GM21723 (cell line): ENCODE measurements at regions not wholly inside any gene's neighbourhood (a gene's known extent, or its start where the extent isn't known, plus 50 kb on each side); places are given as distances from the start of the nearest gene placed in this dataset.

Experiments
- ATAC-seq: cut with Tn5 transposase; IDR thresholded peaks from one replicate; pipeline ENCODE4 v1.9.1; 2021; ENCODE audit warnings: mild to moderate bottlenecking, moderate library complexity; ENCODE audit not compliant: unreplicated experiment

DNA sequence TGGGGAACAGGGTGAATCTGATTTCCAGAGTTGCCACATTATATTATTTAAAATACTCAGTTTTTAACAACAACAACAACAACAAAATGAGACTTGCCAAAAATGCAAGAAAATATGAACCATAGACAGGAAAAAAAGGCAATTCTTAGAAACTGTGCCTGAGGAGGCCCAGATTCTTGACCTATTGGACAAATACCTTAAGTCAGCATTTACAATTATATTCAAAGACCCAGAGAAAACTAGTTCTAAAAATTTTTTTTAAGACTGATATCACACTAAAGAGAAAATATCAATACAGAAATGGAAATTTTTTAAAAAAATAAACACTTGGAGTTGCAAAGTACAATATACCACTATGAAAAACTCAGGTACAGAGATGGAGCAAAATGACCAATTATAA is 152.8 kb upstream of the LYPLAL1 start:
- no peak for ATAC-seq

DNA sequence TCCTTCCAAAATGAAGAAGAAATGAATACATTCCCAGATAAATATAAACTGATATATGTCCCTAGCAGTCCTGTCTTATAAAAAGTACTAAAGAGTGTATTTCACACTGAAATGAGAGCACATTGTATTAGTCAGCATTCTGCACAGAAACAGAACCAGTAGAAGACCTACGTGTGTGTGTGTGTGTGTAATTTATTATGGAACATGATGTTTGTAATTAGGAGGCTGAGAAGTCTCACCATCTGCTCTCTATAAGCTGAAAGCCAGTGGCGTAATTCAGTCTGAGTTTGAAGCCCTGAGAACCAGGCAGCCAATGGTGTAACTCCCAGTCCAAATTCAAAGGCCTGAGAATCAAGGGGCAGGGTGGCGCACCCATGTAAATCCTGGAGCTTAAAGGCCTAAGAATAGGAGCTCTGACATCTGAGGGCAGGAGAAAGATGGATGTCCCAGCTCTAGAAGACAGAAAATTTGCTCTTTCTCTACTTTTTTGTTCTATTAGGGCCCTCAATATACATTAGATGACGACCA is 146.5 kb upstream of the LYPLAL1 start:
- ATAC-seq: no peak

DNA sequence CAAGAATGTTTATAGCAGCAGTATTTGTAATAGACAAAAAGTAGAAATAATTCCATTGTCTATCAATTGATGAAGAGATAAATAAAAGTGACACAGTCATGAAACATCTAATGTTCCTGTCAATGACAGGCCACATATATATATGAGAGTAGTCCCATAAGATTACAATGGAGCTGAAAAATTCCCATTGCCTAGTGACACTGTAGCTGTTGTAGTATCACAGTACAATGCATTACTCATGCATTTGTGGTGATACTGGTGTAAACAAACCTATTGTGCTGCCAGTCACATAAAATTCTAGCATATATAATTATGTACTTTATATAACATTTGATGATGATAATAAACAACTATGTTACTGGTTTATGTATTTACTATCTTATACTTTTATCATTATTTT is 141.9 kb upstream of the LYPLAL1 start:
- ATAC-seq: no peak

DNA sequence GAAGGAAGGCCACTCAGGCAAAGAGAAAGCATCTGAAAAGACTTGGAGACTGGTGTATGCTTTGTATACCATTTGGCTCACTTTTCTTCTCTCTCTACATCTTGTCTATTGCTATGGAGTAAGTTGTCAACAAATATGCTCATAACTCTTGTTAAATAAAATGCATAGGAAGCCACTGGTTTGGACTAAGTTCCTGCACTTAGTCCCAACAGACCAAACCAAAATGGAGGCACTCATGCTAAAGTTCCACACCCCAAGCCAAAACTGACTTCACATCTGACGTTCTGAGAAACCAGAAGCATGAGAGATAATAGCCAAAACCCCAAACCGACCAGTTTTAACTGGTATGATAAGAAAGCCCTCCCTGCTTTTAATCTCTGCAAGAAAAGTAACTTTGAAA is 135.3 kb upstream of the LYPLAL1 start:
- no peak for ATAC-seq

DNA sequence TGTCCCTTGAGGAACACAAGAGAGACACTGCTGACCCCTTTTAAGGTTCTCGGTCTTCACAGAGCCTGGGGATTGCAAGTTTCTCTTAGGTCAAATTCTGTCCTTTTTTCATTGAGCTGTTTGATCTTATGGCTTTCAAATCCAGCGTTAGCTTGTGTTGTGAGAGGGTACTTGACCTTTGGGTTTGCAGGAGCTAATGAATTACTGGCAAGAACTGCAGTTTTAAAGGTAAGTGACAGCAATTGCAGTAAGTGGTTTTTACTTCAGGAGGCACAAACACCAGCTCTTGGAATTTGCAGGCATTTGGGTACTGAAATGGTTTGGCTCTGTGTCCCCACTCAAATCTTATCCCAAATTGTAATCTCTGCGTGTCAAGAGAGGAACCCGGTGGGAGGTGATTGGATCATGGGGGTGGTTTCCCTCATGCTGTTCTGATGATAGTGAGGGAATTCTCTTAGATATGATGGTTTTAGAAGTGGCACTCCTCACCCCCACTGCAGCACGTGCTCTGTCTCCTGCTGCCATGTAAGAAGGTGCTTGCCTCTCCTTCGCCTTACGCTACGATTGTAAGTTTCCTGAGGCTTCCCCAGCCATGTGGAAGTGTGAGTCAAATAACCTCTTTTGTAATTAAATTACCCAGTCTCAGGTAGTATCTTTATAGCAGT is 134.5 kb upstream of the LYPLAL1 start:
- ATAC-seq: no peak

DNA sequence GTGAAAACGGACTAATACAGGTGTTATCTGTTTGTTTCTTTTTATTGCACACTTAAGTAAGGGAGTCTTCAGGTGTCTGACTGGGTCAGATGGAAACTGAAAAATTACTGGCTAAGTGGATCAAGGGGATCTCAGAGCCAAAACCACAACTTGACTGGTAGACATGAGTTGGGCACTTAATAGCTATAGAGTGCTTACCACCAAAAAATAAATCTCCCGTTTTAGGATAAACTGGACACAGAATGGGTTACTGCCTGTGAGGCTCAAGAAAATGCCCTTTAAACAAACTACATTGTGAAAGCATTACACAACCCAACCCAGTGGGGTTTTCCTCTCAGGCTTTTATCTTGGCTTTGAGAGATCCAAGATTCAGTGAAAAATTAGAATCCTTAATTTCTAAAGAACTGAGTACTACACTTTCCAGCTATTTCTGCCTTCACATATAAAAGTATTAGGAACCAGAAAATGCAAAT is 134.0 kb upstream of the LYPLAL1 start:
- no peak for ATAC-seq

DNA sequence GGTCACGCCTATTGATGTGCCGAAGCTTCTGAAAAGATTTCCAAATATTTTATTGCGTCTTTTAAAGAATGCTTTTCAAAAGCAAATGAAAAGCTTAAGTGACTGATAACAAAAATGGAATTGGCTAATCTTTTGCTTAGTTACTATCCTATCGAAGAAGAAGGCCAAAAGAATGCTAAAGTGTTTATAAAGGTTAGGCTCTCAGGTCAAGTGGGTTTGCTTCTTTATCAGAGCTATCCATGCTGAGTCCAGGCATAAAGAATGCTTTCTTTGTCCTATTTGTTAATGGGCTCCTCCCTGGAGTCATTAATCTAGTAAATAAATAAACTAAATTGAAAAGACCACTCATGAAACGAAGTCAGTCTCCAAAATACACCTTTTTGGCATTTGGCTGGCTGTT is 133.4 kb upstream of the LYPLAL1 start:
- no peak for ATAC-seq

DNA sequence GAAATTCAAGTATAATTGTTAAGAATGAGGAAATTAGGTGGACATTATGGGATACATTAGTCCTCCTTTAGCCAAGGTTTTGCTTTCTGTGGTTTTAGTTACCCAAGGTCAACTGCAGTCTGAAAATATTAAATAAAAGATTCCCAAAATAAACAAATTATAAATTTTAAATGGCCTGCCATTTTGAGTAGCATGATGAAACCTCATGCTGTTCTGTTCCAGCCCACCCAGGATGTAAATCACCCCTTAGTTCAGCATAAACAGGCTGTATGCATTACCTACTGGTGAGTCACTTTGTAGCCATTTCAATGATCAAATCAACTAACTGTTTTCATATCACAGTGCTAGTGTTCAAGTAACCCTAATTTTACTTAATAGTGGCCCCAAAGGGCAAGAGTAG is 132.5 kb upstream of the LYPLAL1 start:
- ATAC-seq: no peak

DNA sequence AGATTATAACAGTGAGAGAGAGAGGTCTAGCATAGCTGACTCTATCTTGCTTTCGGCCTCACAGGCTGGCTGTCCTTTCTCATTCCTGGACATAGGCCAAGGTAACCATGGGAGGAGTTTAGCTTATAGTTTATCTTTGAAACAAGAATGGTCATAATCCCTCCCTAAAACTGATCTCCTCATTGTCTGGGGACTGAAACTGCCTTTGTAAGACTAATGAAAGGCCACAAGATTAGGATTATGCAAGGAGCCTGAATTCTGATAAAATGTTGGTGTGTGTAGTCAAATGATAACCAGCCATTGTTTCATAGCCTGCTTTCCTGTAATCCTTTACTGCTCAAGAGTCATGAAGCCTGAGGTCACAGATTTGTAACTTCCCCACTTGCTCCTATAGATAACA is 131.9 kb upstream of the LYPLAL1 start:
- no peak for ATAC-seq

DNA sequence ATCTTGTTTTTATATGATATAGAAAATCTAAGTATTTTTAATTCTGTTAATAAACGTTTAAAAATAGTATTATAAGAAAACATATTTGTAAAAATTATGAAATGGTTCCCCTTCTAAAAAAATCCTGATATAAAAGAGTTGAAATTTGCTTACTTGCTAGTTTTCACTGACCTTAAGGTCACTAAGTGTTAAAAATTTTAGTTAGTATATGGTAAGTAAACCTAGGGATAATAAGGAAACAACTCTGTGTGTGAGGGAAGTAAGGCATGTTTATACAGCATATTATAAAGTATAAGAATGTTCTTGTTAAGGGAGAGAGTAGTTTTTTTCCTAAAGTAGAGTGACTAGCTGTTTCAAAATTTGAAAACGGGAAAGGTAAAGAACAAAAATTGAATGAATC is 130.9 kb upstream of the LYPLAL1 start:
- ATAC-seq: no peak

DNA sequence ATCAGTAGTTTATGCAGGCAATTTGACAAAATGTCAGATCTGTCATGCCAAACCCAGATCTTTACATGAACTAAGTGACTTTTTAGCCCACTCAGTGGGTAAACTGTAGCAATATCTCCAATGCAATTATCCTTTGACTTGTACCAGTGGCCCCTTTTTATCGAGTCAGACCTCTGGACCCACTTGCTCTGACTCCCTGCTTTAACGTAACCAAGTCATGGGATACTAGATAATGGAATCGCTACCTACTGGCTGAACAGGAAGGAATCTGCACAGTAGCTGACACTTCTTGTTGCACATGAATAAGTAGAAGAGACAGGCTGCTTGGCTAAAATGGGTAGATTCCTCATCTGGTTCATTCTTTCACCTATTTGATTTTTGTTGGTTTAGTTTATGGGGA is 128.4 kb upstream of the LYPLAL1 start:
- ATAC-seq: no peak

DNA sequence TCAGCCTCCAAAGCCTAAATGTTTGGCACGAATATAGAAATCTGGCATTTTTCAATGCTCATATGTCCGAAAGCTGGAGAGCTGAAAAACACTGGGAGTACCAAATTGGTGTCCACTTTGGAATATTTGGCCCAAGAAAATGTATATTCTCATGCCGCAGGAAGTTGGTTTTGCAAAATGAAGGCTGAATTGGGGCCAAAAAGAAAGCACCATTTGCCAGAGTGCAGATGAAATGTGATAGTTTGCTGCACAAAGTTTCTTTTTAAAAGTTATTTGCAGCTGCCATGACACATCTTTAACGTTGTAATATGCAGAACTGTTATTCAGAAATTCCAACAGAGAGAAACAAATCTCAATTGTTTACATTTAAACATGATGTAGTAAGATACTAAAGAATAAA is 124.2 kb upstream of the LYPLAL1 start:
- ATAC-seq: no peak

DNA sequence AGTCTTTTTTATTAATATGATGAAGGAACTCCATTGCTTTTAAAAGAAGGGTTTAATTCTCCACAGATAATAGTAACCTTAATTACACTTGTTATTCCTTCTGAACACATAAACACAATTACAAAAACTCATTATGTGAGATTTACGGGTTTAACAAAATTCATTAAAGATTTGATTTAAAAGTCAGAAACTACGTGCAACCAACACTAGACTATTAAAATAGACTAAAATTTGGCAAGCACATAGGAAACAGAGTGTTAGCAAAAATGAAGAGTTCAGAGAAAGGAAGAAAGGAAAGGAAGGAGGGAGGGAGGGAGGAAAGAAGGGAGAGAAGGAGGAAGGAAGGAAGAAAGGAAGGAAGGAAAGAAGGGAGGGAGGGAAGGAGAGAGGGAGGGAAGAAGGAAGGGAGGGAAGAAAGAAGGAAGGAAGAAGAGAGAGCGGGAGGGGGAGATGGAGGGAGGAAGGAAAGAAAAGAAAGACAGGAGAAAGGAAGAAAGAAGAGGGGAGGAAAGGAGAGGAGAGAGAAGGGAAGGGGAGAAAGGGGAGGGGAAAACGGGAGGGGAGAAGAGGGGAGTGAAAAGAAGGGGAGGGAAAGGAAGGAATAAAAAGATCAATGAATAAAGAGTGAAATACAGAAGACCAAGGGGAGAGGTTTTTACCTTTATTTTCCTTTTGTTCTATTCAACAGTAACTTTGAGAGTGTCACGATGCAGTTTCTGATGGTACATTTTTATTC is 123.4 kb upstream of the LYPLAL1 start:
- no peak for ATAC-seq

DNA sequence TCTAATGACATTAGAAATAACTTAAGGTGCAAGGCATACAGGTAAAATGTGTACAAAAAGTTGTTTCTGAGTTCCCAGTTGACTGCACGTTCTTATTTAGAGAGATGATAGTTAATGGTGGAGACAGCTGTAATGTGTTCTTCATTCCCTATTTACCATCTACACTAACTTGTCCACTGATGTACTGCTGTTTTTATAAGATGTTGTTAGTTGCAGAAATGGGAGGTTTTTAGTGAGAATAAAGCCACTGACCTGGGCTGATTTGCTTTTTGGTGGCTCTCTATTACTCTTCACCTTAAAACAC is 122.9 kb upstream of the LYPLAL1 start:
- ATAC-seq: no peak

DNA sequence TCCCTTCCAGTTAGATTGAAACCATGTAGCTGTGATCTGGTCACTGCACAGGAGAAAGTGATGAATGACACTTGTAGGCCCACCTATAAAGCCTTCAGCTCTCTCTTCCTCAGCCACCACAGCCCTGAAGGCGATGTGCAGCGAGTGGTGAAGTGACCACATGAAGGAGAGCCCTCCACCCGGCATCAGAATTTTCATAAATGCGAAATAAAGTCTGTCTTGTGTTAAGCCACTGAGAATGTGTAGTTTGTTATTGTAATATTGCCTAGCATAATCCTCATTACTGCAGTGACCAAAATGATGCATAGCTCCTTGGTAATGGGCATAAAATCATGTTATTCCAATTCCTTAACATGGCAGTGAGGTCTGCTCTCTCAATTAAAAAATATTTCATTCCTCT is 122.1 kb upstream of the LYPLAL1 start:
- ATAC-seq: no peak

DNA sequence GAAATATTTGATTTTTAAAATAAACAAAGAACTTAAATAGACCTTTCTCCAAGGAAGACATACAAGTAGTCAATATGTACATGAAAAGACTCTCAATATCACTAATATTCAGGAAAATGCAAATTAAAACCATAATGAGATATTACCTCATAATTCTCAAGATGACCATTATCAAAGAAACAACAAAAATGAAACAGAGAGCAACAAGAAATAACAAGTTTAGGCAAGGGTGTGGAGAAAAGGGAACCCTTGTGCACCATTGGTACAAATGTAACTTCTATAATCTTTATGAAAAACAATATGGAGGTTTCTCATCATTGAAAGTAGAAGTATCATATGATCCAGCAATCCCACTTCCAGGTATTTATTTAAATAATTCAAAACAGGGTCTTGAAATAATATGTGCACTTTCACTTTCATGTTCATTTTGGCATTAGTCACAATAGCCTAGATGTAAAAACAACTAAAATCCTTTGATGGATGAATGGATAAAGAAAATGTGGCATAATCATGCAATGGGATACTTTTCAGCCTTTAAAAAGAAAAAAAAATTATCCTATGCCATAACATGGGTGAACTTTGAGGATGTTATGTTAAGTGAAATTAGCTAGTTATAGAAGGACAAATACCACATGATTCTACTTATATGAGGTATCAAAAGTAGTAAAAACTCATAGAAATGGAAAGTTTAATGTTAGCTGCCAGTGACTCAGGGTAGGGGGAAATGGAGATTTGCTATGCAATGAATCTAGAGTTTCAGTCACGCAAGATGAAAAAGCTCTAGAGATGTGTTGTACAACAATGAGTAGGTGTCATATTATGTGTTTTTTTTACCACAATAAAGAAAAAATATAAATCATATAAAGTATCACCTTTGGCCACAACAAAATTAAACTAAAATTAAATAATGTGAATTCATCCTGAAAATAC is 114.5 kb upstream of the LYPLAL1 start:
- ATAC-seq: no peak

DNA sequence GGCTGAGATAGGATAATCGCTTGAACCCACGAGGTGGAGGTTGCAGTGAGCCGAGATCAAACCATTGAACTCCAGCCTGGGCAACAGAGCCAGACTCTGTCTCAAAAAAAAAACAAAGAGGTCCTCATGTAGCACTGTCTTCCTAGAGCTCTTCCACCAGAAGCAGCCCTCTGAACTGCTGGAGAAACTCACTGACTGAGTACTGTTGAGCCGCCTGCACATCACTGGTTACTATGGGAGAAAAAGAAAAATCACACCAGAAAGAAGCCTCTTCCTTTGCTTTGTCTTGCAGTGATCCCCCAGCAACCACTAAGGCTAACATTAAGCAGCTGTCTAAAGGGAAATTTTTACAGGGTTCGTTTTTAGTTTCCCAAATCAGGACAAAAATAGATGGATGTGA is 112.9 kb upstream of the LYPLAL1 start:
- ATAC-seq: no peak

DNA sequence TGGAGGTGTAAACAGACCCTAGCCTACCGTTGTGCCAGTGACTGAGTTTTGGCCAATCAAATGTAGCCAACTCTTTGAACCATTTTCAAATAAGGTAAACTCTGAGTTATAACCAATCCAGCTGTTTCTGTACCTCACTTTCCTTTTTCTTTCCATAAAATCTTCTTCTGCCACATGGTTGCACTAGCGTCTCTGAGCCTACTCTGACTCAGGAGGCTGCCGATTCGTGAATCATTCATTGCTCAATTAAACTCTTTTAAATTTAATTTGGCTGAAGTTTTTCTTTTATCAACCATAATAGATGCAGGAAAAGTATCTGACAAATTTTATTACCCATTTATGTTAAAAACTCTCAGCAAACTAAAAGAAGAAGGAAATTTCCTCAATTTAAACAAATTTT is 111.5 kb upstream of the LYPLAL1 start:
- ATAC-seq: no peak

DNA sequence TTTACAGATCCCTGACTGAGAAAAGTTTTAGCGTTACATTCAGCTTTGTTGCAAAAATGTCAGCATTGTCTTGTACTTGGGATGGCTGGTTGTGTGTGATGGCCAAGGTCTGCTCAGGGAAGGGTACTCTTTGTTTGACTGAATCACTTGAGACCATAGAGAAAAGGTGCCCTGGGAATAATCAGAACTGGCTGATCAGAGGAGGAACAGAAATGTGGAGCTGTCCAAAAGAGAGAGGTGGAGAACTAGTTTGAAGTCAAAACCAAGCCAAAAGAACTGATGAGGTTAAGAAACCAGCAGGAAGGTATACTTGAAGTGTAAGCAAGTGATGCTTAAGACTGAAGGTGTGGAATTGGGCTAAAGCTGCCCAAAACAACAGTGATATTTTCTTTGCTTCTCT is 107.6 kb upstream of the LYPLAL1 start:
- no peak for ATAC-seq

DNA sequence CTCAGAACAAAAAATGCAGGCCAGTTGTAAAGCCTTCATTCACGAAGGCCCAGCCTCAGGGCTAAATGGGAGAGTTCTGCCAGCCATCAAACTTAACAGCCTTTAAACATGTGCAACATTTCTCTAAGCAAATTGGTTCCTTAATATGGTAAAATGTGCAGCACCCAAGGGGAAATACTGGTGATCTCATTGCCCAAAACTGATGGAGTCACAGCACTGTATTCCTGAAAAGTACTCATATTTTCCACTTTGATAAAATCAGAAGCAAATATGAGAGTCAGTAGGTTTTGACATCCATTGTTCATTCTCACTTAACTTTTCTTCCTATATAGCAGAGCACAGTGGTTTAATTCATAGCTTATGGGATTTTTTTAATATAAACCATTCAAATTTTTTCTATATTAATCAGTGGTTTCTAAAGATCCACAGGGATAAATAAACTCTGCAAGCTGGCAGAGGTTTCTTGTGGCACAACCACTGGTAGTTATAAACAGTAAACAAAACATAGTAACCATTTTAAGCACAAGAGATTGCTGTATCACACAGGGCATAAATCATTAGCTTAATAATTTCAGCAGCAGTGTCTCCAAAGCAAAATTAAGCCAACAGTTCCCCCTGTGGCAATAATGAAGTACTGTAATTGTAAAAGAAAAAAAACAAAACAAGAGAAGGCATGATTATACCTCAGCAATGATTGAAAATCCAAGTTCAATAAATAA is 106.9 kb upstream of the LYPLAL1 start:
- no peak for ATAC-seq

DNA sequence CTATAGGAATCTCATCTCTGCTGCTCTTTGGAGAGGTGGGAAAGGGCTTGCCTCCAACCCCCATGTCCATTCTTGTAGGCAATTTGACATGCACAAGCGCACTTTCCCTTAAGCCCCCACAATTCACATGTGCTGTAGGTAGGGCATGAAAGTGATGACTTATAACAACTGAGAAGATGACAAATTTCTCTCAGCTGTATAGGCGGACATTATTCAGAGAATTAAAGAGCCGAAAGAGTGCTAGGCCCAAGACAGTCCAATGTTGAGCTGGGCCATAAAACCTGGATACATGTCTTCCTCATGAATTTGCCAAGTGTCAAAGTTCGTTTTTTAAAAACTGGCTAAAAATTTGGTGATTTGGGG is 106.3 kb upstream of the LYPLAL1 start:
- no peak for ATAC-seq
